ENCODE measurements at regions not wholly inside any gene's neighbourhood (a gene's known extent, or its start where the extent isn't known, plus 50 kb on each side); places are given as distances from the start of the nearest gene placed in this dataset.

DNA sequence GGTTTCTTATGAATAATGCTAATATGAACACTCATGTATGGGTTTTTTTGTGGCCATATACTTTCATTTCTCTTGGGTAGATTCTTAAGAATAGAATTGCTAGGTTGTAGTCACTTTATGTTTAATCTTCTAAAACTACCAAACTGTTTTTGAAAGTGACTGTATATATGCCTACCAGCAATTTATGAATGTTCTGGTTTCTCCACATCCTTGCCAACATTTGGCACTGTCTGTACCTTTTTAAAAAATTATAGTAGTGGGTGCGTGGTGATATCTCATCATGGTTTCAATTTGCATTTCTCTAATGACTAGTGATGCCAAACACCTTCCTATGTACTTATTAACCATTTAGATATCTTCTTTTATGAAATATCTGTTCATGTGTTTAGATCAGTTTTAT, 110.6 kb upstream of the RIOK3 start:
- no peak for DNase-seq (ENCODE audit: low spot score)
- TF ChIP-seq, protein P1, sequence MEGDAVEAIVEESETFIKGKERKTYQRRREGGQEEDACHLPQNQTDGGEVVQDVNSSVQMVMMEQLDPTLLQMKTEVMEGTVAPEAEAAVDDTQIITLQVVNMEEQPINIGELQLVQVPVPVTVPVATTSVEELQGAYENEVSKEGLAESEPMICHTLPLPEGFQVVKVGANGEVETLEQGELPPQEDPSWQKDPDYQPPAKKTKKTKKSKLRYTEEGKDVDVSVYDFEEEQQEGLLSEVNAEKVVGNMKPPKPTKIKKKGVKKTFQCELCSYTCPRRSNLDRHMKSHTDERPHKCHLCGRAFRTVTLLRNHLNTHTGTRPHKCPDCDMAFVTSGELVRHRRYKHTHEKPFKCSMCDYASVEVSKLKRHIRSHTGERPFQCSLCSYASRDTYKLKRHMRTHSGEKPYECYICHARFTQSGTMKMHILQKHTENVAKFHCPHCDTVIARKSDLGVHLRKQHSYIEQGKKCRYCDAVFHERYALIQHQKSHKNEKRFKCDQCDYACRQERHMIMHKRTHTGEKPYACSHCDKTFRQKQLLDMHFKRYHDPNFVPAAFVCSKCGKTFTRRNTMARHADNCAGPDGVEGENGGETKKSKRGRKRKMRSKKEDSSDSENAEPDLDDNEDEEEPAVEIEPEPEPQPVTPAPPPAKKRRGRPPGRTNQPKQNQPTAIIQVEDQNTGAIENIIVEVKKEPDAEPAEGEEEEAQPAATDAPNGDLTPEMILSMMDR (IDR thresholded peaks at IDR 0.05; ENCODE audit: extremely low read depth, missing control alignments): no peak

- TF ChIP-seq, protein P1 (IDR thresholded peaks at IDR 0.05; ENCODE audit: extremely low read depth, missing control alignments): no peak
These were observed 102.9 kb upstream of the RIOK3 start for GRCh38 chr18:23350188-23350587.

GRCh38 chr18:23351521-23351920, 101.6 kb upstream of the RIOK3 start:
- no peak for DNase-seq (ENCODE audit: low spot score)
- TF ChIP-seq, protein P1 (IDR thresholded peaks at IDR 0.05; ENCODE audit: extremely low read depth, missing control alignments): no peak

More at GRCh38 chr18:23350188-23350587, 102.9 kb upstream of the RIOK3 start:
- no peak for DNase-seq (ENCODE audit: low spot score)

GRCh38 chr18:23352042-23352441, 101.0 kb upstream of the RIOK3 start:
- DNase-seq (ENCODE audit: low spot score): no peak
- TF ChIP-seq, protein P1 (IDR thresholded peaks at IDR 0.05; ENCODE audit: extremely low read depth, missing control alignments): no peak

GRCh38 chr18:23353459-23353858, 99.6 kb upstream of the RIOK3 start:
- DNase-seq (ENCODE audit: low spot score): no peak
- TF ChIP-seq, protein P1 (IDR thresholded peaks at IDR 0.05; ENCODE audit: extremely low read depth, missing control alignments): no peak

GRCh38 chr18:23354625-23355024, 98.5 kb upstream of the RIOK3 start:
- no peak for DNase-seq (ENCODE audit: low spot score)
- TF ChIP-seq, protein P1 (IDR thresholded peaks at IDR 0.05; ENCODE audit: extremely low read depth, missing control alignments): no peak

DNA sequence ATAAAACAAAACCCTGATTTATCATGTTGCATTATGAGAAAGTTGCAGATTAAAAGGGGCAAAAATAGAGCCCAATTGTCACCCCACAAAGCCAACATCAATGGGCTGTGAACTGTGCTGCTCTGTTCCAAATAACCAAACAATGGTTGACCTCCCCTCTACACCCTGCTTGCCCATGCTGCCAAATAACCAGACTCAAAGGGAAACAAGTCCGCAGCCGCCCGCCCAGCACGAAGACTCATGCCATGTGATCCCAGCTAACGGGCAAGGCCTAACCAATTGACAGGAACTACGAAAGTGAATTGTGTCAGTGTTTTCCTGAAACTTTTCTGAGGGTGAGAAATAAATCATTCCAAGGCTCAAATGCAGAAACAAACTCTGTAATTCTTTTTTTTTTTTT, 97.9 kb upstream of the RIOK3 start:
- TF ChIP-seq, protein P1 (IDR thresholded peaks at IDR 0.05; ENCODE audit: extremely low read depth, missing control alignments): no peak
- DNase-seq (ENCODE audit: low spot score): no peak

Measured in GM20000 (cell line).